ENCODE measurements at regions not wholly inside any gene's neighbourhood (a gene's known extent, or its start where the extent isn't known, plus 50 kb on each side); places are given as distances from the start of the nearest gene placed in this dataset.

- DNase-seq (ENCODE audit: insufficient read length, low spot score) (no peak), FAIRE-seq (no peak)
- TF ChIP-seq CTCF (IDR thresholded peaks at IDR 0.05; ENCODE audit: insufficient read depth, missing control alignments): no peak
Measured at GRCh38 chr2:17190527-17190926, 327.7 kb downstream of the RAD51AP2 start.

GRCh38 chr2:17188721-17189120 lies 329.5 kb downstream of the RAD51AP2 start:
- no peak for TF ChIP-seq CTCF (IDR thresholded peaks at IDR 0.05; ENCODE audit: insufficient read depth, missing control alignments)
- FAIRE-seq (no peak), DNase-seq (ENCODE audit: insufficient read length, low spot score) (no peak)

- FAIRE-seq: no peak
- no peak for TF ChIP-seq CTCF (IDR thresholded peaks at IDR 0.05; ENCODE audit: insufficient read depth, missing control alignments)
- no peak for DNase-seq (ENCODE audit: insufficient read length, low spot score)
Measured at GRCh38 chr2:17184512-17184911, 333.7 kb downstream of the RAD51AP2 start.

- FAIRE-seq (no peak), DNase-seq (ENCODE audit: insufficient read length, low spot score) (no peak)
- TF ChIP-seq CTCF (IDR thresholded peaks at IDR 0.05; ENCODE audit: insufficient read depth, missing control alignments): no peak
Measured at GRCh38 chr2:17182399-17182798, 335.8 kb downstream of the RAD51AP2 start.

GRCh38 chr2:17181051-17181752 lies 337.0 kb downstream of the RAD51AP2 start:
- FAIRE-seq (no peak), DNase-seq (ENCODE audit: insufficient read length, low spot score) (no peak)
- no peak for TF ChIP-seq CTCF (IDR thresholded peaks at IDR 0.05; ENCODE audit: insufficient read depth, missing control alignments)

GRCh38 chr2:17179145-17179808 lies 339.0 kb downstream of the RAD51AP2 start:
- no peak for DNase-seq (ENCODE audit: insufficient read length, low spot score)
- no peak for TF ChIP-seq CTCF (IDR thresholded peaks at IDR 0.05; ENCODE audit: insufficient read depth, missing control alignments)
- no peak for FAIRE-seq

- FAIRE-seq (no peak), DNase-seq (ENCODE audit: insufficient read length, low spot score) (no peak)
- TF ChIP-seq CTCF (IDR thresholded peaks at IDR 0.05; ENCODE audit: insufficient read depth, missing control alignments): no peak
Measured at GRCh38 chr2:17177088-17177487, 341.2 kb downstream of the RAD51AP2 start.
